ENCODE measurements at regions not wholly inside any gene's neighbourhood (a gene's known extent, or its start where the extent isn't known, plus 50 kb on each side); places are given as distances from the start of the nearest gene placed in this dataset.

- TF ChIP-seq, protein P1, sequence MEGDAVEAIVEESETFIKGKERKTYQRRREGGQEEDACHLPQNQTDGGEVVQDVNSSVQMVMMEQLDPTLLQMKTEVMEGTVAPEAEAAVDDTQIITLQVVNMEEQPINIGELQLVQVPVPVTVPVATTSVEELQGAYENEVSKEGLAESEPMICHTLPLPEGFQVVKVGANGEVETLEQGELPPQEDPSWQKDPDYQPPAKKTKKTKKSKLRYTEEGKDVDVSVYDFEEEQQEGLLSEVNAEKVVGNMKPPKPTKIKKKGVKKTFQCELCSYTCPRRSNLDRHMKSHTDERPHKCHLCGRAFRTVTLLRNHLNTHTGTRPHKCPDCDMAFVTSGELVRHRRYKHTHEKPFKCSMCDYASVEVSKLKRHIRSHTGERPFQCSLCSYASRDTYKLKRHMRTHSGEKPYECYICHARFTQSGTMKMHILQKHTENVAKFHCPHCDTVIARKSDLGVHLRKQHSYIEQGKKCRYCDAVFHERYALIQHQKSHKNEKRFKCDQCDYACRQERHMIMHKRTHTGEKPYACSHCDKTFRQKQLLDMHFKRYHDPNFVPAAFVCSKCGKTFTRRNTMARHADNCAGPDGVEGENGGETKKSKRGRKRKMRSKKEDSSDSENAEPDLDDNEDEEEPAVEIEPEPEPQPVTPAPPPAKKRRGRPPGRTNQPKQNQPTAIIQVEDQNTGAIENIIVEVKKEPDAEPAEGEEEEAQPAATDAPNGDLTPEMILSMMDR (IDR thresholded peaks at IDR 0.05): no peak
- TF ChIP-seq EZH2 (IDR thresholded peaks at IDR 0.05; ENCODE audit: borderline replicate concordance, insufficient read depth, low read depth, low read length, poor library complexity, severe bottlenecking): no peak
These were observed 182.6 kb upstream of the FZD8 start for GRCh38 chr10:35824704-35825103.

Measured in B cell (primary cell).